Kidney epithelial cell (primary cell): ENCODE measurements at regions not wholly inside any gene's neighbourhood (a gene's known extent, or its start where the extent isn't known, plus 50 kb on each side); places are given as distances from the start of the nearest gene placed in this dataset.

Source experiments
- DNase-seq: peaks from one replicate; pipeline ENCODE4 v3.0.0-alpha.2; 2010; ENCODE audit warnings: low read depth
- H3K27me3 ChIP-seq: 2 replicates; pipeline ENCODE4 v1.6.0; 2011; ENCODE audit warnings: low read length; ENCODE audit not compliant: control insufficient read depth, insufficient read depth
- H3K36me3 ChIP-seq: 2 replicates; pipeline ENCODE4 v1.5.1; 2011; ENCODE audit warnings: low read length; ENCODE audit not compliant: control insufficient read depth, insufficient read depth
- H3K4me3 ChIP-seq: 2 replicates; pipeline ENCODE4 v1.5.1; 2011; ENCODE audit warnings: low read depth, mild to moderate bottlenecking, control low read depth, low read length
- TF ChIP-seq, protein P1 (sequence below): IDR thresholded peaks from 2 replicates; pipeline ENCODE4 v1.5.1; 2011; ENCODE audit warnings: mild to moderate bottlenecking, moderate library complexity, low read length, control low read depth, inconsistent platforms; ENCODE audit not compliant: insufficient read depth, poor library complexity, severe bottlenecking

DNA sequence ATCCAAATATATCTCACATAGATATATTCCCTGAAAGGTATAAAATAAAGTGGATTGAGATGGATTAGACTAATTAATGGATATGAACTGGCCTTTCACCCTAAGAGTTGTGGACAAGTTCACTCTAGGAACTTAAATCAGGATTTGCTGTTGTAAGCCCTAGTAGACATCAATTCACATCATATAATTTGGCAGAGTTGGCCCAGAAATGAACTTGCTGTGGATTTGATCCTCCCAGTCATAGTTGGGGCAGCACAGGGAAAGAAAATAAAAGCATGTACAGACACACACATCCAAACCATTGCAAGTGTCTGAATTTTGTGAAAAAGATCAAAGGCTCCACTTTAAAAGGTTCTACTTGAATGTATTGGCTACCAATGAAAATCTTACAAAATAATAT is 734.7 kb upstream of the NR2F2 start:
- TF ChIP-seq, protein P1, sequence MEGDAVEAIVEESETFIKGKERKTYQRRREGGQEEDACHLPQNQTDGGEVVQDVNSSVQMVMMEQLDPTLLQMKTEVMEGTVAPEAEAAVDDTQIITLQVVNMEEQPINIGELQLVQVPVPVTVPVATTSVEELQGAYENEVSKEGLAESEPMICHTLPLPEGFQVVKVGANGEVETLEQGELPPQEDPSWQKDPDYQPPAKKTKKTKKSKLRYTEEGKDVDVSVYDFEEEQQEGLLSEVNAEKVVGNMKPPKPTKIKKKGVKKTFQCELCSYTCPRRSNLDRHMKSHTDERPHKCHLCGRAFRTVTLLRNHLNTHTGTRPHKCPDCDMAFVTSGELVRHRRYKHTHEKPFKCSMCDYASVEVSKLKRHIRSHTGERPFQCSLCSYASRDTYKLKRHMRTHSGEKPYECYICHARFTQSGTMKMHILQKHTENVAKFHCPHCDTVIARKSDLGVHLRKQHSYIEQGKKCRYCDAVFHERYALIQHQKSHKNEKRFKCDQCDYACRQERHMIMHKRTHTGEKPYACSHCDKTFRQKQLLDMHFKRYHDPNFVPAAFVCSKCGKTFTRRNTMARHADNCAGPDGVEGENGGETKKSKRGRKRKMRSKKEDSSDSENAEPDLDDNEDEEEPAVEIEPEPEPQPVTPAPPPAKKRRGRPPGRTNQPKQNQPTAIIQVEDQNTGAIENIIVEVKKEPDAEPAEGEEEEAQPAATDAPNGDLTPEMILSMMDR = no peak

DNA sequence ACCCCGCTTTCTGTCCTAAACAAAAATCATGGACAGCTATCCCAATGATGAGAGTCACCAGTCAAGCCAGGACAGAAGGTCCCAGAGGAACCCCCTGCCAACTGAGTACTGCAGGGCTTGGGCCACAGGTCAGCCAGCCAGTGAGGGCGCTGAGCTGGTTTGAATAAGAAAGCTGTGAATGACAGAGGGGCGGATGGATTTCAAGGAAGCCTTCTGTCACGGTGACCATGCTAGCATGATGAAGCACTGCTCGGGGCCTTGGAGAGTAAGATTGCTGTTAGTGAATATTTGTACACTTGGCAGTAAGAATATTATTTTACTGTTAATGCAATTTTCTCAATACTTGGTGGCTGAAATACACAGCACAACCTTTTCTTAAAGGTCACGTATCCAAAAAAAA is 734.0 kb upstream of the NR2F2 start:
- TF ChIP-seq, protein P1 = no peak
- no peak for DNase-seq
- Histone ChIP-seq H3K36me3 (no peaks in the 10 kb centered on the region), H3K27me3 (no peaks in the 10 kb centered on the region), H3K4me3 (no peak overlapping the region)

More for the DNA sequence above, 734.7 kb upstream of the NR2F2 start:
- H3K27me3 ChIP-seq = no peaks in the 10 kb centered on the region
- H3K4me3 ChIP-seq = no peak overlapping the region
- no peaks in the 10 kb centered on the region for H3K36me3 ChIP-seq
- DNase-seq = no peak

DNA sequence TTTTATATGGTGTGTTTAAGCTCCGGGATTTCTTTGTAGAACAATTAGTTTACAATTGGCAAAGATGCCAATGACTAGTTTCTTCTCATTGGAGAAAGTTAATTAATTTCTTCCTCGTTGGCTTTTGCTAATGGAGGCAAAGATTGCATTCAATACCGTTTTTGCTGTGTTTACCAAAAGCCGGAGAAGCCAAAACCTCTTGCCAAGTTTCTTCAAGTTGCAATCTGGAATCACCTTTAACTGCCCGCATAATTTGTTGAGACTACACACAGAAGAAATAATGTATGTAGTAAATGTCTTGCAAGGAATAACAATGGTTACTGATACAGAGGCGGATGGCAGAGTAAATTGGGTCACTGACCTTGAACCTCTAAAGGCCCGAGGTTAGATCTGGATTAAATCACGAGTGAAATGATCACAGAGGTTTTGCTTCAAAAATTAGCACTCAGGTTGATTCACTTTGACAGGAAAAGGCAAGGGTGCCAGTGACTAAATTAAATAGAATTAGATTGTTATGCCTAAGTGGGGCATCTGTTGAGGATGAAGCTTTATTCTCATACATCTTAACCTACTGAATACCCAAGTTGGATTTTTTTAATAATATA is 732.1 kb upstream of the NR2F2 start:
- Histone ChIP-seq H3K36me3 (no peaks in the 10 kb centered on the region), H3K27me3 (no peaks in the 10 kb centered on the region), H3K4me3 (no peak overlapping the region)
- TF ChIP-seq, protein P1 = no peak
- no peak for DNase-seq

DNA sequence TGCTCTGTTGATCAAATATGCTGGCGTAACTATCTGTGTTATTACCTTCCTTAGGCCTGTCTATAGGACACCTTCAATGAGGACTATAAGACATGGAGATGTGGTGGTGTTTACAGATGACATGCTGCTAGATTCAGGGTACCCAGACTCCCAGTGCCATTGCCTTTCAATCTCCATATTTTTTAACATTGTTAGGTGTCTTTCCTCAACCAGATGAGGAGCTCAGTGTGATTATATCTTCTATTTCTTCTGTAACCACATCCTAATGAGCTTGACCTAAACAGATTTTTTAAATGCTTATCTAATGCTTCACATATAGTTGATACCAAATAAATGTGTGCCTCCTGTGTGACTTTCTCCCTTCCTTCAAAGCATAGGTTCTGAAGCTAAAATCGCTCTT is 730.1 kb upstream of the NR2F2 start:
- DNase-seq = no peak
- no peaks in the 10 kb centered on the region for H3K36me3 ChIP-seq
- H3K4me3 ChIP-seq = no peak overlapping the region
- no peaks in the 10 kb centered on the region for H3K27me3 ChIP-seq
- TF ChIP-seq, protein P1 = no peak

DNA sequence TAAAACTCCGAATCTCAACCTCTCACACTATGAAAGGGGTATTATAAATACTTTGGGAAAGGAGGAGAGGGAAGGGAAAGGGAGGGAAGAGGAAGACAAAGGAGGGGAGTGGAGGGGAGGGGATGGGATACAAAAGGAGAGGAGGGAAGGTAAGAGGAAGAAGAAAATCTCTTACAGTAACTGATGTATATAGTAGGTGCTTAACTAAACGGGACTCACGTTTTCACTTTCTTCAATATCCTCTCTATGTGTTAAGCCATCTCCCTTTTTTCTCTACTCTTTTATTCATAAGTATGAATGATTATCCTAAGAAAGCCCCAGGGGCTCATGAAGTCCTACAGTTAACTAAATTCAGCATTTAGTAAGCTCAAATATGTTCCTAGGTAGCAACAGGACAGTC is 729.6 kb upstream of the NR2F2 start:
- no peaks in the 10 kb centered on the region for H3K36me3 ChIP-seq
- DNase-seq = no peak
- TF ChIP-seq, protein P1 = no peak
- no peaks in the 10 kb centered on the region for H3K27me3 ChIP-seq
- H3K4me3 ChIP-seq = no peak overlapping the region

DNA sequence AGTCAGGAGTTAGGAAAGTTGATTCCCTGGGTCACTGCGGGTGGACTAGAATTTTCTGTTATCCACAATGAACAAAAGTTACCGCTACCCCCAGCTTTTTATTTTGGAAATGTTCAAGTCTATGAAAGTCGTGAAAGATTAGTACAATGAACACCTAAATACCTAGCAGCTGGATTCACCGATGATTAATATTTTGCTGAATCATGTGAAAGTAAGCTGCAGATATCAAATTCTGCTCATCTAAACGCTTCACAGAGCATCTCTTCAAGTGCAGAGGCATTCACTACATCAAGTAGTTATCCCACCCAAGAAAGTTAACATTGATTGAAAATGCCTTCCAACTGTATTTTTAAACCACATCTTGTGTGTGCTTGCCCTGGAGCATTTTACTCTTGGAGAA is 729.0 kb upstream of the NR2F2 start:
- TF ChIP-seq, protein P1 = no peak
- no peak for DNase-seq
- H3K27me3 ChIP-seq = no peaks in the 10 kb centered on the region

More for the DNA sequence above, 729.0 kb upstream of the NR2F2 start:
- Histone ChIP-seq H3K36me3 (no peaks in the 10 kb centered on the region), H3K4me3 (no peak overlapping the region)
